NCI-H2029 (cell line): ENCODE measurements at regions not wholly inside any gene's neighbourhood (a gene's known extent, or its start where the extent isn't known, plus 50 kb on each side); places are given as distances from the start of the nearest gene placed in this dataset.

Experiments used
- DNase-seq: peaks from one replicate; lab custom pipeline; 2025; lab: John Stamatoyannopoulos, UW

DNA sequence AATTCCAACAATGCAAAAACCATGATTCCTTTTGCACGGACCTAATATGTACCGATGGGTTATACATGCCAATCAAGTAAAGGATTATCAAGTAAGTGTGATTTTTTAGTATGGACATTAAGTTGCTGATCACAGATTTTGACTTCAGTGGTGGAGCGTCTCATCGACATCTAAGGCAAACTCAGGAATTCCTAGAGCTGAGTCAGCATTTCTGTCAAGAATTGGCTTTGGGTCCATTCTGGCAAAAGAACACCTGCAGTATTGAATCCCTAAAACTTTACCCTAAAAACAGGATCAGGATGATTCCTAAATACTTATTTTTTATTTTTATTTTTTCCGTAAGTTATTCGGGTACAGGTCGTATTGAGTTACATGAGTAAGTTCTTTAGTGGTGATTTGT, 83.6 kb downstream of the HPGD start:
- no peak for DNase-seq

DNA sequence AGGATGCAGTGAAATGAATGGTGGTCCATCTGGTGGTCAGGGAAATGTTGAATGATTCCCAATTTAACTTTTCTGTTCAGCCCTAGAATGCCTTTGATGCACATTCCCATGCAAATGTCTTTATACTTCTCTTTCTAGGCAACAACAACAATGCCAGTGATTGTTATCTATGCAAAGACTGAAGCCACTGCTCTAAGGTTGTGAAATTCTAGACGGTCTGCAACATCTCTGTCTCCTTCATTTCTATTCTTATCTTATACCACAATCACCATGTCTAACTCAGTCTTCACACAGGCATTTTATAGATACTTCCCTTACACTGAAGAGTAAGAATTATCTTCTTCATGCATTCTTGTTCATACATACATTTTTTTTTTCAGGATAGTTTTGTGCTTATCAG, 84.5 kb downstream of the HPGD start:
- no peak for DNase-seq

DNA sequence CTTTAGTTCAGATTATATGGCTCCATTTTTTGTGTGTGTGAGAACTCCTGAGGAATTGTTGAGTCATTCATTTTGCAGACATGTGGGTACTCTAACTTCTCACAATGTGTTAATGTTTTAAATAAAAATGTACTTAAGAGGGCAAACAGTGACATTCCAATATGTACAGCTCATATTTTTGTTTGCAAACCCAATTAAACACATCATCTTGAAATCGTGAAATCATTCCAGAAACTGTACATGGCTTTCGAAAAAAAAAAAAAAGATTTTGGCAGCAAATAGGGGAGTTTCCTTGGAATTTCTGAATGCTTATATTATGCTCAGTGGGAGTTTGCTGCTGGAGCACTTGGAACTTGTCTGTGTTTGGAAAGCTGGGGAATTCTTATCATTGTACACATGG, 85.0 kb downstream of the HPGD start:
- no peak for DNase-seq

DNA sequence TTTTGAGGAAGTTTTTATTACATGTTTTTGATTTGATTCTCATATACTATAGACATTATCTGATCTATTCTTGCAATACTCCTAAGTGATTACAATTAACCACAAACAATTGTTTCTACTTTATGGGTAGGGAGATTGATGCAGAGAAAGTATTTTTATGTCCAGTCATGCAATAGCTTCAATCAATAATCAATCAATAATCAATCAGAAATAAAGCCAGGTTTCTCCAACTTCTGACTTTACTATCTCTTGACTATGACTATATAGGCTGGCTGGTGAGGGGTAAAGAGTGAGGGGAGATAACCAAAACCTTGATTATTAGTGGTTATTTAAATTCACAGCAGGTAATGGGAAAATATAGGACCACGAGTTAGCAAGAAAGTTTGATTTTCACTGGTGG, 85.9 kb downstream of the HPGD start:
- no peak for DNase-seq

DNA sequence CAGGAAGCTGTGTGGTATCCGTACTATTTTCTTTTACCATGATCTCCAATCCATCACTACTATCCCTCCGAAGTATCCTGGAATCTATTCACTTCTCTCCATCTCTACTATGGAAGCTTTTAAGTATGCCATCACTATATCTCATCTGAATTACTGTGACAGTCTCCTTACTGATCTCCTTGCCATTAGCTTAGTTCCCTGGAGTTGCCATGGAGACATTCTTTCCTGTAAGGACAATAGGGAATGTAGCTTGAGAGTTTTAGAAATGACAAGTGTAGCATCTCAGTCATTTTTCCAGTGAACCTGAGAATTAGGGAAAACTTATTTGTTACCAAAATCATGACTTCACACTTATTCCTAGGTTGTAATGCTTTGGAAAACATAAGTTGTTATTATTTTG, 86.3 kb downstream of the HPGD start:
- DNase-seq = no peak

DNA sequence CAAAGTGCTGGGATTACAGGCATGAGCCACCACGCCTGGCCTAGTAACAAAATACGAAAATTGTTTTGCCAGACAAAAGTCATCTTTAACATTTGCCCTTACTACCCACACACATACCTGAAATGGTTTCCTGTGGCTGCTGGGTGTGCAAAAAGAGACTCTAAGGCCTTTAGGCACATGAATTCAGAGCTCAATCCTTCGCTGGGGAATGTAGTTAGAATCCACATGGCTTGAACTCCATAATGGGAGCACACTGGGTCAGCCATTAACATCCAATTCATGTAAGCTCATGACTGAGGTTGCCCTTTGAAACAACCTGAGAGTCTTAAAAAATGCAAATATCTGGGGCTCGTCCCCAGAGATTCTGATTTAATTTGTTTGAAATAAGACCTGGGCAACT, 87.8 kb downstream of the HPGD start:
- no peak for DNase-seq

DNA sequence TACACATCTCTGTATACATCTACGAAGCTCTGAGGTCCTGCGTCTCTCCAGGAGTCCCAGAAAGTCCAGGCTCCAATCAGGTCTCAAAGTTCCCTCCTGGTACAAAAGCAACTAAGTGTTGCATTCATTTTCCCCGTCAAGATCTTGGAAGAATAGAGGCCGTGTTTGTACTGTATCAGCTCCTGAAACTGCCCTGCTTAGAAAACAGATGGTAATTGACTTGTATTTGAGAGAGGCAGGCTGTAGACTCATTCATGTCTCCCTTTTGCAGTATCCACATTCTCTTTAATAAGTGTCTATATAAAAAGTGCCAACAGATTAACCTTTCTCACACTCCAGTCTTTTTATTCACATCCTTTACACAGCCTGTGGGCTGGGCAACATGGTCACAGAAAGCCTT, 91.7 kb downstream of the HPGD start:
- no peak for DNase-seq

DNA sequence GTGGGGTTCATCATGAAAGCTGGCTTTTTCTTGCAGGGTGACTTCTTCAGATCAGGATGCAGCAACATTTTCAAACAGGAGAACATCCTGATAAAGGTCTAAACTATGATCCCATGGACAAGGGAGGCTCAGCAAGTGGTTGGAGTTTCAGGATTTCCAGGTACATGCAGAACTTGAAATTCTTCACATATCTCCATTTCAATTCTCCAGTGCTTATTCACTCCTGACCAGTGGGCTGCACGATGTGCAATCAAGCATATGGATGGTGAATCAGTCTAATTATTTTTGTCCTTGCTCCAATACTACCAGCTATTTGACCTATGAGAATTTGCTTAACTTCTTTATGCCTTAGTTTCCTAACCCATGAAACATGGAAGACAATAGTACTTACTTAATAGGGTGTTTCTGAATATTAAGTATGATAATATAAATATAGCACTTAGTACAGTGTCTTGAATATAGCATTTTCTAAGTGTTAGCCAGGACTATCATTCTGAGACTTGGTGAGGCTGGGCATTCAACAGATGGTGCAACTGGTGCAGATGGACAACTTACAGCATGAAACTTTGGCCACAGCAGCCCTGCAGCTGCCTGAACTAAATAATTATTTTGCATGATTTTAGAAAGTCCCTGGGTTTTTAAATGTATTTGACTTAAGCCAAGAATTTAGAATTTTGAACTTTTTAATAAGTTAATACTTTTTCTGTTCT, 92.4 kb downstream of the HPGD start:
- DNase-seq = no peak

DNA sequence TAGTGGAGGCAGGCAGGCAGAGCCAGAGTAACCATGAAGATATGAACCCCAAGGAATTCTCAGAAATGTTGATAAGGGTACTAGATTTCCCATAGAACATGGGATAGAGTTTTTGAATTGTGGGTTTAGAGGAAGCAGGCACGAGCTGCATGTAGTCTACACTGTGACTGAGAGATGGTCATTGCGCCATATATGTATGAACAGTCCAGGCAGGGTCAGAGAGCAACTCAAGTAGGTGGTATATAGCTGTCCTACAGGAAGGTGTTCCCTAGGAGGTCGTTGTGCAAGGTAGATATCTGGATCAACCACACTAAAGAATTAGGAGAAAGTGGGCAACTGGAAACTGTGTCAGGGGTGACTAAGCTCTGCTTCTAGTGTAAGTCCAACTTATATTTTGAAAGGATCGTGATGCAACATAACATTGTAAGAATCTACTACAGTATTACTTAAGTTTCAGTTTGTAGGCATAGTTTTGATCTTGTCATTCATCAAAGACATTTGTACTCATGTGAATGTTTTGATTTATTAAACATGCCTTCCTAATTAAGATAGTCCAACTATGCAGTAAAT, 94.6 kb downstream of the HPGD start:
- no peak for DNase-seq

DNA sequence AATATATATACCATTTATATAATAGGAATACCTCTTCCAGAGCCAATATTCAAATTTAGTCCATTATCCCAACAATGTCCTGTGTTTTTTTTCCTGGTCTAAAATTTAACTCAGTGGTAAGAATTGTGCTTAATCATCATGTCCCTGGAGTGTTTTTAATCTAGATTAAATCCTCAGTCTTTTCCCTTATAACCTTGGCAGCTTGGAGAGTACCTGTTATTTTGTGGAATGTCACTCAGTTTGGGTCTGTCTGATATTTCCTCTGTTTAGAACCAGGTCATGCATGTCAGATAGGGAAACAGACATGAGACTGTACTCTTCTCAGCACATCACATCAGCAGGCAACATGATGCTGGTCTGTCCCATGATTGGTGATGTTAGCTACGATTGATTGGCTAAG, 96.6 kb downstream of the HPGD start:
- no peak for DNase-seq

DNA sequence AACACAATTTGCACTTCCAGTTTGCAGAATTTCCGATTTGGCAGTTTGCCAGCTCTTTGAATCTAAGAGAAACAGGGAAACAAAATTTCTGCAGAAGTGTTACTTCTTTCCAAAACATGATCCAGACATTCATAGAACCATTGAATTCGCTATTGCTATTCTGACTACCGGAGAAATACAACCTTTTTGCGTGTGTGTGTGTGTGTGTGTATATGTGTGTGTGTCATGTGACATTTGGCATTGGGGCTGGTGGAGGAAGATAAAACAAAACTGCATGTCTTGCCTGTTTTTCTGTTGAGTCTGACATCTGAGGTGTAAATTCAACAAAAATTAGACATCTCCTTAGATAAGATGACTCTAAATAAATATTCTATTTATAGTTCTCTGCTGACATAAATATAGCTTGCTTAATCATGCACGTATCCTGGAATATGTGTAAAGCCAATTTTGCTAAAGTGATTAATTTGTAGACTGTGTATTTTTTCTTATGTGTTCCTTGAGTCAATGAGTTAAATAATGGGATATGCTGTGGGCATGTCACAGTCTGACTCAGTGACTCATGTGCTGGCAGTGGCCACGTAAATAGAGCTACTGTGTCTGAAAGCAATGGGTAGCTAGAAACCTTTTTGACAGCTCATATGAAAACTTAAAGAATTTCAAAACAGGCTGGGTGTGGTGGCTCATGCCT, 98.9 kb downstream of the HPGD start:
- DNase-seq = no peak

DNA sequence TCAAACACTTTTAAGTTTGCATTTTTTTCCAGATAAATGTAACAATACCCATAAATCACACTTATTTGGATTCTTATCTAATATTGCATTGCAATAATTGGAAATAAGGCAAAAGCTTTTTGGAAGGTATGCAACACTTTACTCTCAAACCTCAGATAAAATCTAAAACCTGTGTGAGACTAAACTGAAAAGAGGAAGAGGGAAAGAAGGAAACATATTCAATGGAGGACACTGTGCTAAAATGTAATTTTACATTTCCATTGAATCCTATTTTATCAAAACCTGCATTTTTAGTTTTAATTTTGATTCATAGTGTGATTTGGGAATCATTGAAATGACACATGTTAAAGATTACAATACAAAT, 99.4 kb downstream of the HPGD start:
- DNase-seq = no peak

DNA sequence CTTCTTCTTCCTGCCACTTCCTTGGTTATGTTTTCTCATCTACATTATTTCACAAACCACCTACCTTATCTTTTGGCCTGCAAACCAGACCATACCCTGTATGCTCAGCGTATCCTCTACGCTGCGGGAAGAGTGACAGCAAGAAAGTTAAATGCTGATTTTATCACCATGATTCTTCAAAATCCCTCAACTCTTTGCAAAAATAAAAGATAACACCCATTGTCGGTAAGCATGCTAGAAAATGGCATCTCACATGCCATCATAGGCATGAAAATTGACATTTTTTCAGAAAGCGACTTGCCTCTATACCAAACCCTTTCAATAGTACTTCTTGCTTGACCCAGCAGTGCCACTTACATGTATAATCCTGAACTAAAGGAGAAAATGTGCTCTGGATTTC, 102.0 kb downstream of the HPGD start:
- no peak for DNase-seq

DNA sequence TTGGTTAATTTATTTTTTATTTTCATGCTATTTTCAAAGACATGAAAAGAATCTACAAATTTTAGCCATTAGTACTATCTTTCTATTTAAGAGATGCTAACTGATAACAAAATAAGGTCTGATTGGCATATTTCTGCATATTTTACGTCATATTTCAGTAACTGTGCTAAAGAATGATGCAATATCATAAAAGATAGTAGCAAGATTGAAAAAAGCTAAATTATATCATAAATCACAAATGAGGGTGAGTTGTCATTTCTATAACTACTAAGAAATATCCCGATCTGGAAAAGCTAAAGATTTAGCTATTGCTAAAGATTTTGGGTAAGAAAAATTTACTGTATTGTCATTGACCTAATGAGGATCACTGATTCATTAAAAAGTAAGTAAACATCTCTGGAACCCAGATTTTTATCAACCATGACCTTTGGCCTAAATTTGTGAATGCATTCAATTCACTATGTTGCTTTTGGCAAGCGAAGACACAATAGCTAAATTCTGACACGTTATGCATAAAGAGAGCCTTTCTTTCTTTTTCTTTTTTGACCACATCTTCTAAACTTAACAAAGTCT, 103.6 kb downstream of the HPGD start:
- DNase-seq = no peak

DNA sequence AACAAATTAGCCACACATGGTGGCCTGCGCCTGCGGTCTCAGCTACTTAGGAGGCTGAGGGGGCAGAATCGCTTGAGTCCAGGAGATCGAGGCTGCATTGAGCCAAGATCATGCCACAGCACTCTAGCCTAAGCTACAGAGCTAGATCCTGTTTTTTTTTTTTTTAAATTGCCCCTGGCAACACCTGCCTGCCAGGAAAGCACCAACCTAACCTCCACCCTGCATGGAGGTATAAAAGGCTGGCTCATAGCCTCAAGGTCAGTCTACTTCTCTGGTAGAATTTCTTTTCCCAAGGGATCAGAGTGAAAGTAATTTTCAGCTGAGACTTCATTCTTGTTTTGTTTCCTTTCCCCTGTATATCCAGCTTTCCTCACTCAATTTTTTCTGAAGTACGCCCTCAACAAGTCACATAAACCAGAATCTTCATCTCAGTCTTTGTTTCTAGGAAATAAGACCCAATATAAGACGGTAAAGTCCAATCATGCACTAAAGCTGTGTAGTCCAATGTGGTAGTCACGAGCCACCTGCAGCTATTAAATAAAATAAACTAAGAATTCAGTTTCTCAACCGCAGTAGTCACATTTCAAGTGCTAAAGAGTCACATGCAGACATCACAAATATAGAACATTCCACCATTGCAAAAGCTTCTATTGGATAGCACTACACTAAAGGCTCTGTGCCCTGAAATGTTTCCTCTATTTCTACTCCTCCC, 113.3 kb downstream of the HPGD start:
- DNase-seq = no peak

DNA sequence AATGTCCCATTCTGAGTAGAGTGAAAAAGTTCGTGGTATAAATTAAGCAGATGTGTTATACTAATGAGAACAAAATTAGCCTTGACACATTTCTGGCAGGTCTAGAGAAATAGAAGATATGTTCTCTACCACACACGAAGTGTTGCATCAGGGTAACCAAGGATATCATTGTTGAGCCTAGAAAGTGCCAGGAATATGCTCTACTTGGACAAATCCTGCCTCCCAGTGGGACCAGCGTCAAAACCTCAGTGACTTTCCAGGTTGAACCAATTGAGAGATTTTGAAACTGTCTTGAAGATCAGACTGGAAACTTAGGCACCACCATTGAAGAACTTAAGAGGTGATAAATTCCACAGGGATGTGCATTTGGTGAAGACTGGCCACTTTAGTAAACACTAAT, 115.9 kb downstream of the HPGD start:
- DNase-seq = no peak

DNA sequence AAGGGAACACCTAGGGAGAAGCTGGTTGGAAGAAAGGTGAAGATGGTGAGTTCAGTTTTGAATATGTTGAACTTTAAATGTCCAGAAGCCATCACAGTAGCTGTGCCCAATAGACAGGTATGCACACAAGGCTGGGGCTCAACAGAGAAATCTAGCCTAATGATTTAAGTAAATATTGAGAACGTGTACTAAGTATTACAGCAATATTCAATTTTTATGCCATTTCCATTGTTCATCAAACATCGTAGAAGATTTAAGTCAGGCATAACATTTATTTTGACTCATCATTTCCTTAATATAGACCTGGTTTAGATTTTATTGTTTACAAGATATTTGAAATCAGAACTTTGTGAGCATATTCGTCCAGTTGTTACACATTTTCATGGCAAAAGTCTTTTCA, 116.4 kb downstream of the HPGD start:
- no peak for DNase-seq

DNA sequence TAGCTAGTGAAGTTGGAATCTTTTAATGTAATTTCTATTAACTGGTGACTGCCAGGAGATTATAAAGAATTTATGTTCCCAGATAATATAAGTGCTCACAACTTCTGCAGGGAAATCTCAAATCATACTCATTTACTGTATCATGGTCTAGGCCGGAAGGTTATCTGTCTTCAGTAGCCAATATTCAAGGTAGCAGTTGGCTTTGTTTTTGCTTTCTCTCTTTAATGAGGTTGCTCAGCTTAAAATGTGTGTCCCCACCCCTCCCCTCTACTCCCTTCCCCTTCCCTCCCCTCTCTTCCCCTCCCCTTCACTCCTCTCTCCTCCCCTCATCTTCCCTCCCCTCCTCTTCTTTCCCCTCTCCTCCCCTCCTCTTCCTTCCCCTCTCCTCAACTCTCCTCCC, 117.6 kb downstream of the HPGD start:
- no peak for DNase-seq

DNA sequence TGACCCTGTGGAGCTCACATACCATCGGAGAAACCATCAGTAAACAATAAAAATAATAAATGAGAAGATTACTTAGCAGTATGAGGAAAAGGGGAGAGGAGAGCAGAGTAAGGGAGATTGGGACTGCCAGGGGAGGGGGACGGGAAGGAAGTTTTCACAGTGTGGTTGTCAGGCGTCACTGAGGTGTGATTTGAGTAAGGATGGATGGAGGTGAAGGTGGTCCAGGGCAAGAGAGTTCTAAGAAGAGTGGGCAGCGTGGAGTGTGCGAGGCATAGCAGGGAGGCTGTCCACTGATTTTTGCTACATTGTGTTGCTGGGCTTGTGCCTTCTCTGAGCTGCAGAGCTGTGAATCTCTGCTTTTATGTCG, 119.1 kb downstream of the HPGD start:
- DNase-seq = no peak

DNA sequence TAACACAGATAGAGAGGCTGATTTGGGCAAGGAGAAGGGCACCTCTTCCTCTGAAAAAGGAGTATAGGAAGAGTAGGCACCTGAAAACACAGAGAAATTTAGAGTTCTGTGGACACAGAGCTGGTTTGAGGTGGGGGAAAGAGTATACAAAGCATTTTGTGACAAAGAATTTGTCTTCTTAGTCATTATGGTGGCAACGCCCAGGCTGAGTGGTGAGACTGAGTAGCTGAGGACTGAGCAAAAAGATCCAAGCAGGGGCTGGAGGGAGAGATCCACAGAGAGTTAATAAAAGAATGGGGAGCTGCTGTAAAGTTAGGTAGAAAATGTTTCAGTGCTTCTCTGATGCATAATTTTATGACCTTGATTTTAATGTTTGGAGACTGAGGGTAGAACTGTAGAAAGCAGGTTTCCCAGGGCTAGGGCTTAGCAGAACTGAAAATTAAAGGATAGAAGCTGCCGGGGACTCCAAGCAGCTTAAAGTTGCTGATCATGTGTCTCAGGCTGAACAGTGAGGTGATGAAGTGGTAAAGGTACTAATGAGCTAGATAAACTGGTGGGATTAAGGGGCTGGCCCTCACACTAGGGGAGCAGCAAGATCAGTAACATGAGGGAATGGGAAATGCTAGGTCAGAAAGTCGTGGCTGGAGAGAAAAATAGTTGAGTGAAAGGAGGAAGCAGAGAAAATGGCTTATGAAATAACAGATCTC, 118.9 kb downstream of the CEP44 start:
- no peak for DNase-seq

DNA sequence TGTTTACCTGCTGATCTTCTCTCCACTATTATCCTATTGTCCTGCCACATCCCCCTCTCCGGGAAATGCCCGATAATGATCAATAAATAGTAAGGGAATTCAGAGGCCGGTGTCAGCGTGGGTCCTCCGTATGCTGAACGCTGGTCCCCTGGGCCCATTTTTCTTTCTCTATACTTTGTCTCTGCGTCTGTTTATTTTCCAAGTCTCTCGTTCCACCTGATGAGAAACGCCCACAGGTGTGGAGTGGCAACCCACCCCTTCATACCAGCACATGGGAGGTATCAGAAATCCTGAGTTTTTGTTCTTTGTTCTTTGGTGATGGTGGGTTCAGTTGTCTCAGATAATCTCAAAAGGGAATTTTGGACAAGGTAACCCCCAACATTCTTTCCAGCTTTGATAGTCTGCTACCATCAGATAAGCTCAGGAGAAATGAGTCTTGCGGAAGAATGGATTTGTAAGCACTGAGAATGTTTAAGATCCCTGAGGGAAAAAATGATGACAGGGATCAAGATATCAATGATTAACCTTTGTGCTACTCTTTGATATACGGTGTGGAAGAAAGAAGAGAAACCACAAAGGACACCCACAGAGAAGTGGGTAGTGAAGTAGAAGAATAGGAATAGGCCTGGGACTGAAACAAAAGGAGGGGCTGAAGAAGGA, 117.9 kb downstream of the CEP44 start:
- DNase-seq = no peak
